WTC11 (cell line): ENCODE measurements at regions not wholly inside any gene's neighbourhood (a gene's known extent, or its start where the extent isn't known, plus 50 kb on each side); places are given as distances from the start of the nearest gene placed in this dataset.

Experiments used
- ATAC-seq: fragments of 200-7000 bp; cut with Tn5 transposase; 2 replicates; pipeline ENCODE4 v1.10.0; 2021; ENCODE audit warnings: mild to moderate bottlenecking, moderate library complexity
- CTCF ChIA-PET: fragments of 300-600 bp; sonication (Branson Sonifier 250); formaldehyde crosslinking; loops from one replicate; lab custom pipeline; 2021; ENCODE audit warnings: antibody characterized with exemption; lab: Charles Lee
- POLR2A ChIA-PET: fragments of 350-600 bp; sonication (Branson Sonifier 250); formaldehyde crosslinking; loops from one replicate; lab custom pipeline; 2021; ENCODE audit warnings: antibody characterized with exemption; lab: Charles Lee
- DNase-seq: peaks from one replicate; pipeline ENCODE4 v3.0.0; 2021; ENCODE audit warnings: low spot score
- H3K27ac Mint-ChIP-seq: 2 replicates; pipeline ENCODE4 v1.8.0; 2021; ENCODE audit warnings: mixed read lengths
- H3K27me3 Mint-ChIP-seq: 2 replicates; pipeline ENCODE4 v1.8.0; 2021; ENCODE audit warnings: low read depth, mild to moderate bottlenecking, moderate library complexity, mixed read lengths
- H3K36me3 Mint-ChIP-seq: 2 replicates; pipeline ENCODE4 v1.8.0; 2021; ENCODE audit warnings: mixed read lengths
- H3K4me1 Mint-ChIP-seq: 2 replicates; pipeline ENCODE4 v1.8.0; 2022; ENCODE audit warnings: mixed read lengths
- H3K4me3 Mint-ChIP-seq: 2 replicates; pipeline ENCODE4 v1.8.0; 2021; ENCODE audit warnings: mild to moderate bottlenecking, moderate library complexity, mixed read lengths
- H3K9me3 Mint-ChIP-seq: 2 replicates; pipeline ENCODE4 v1.8.0; 2021; ENCODE audit warnings: mixed read lengths
- ATF2 ChIP-seq: sonication (generic); formaldehyde crosslinking; IDR thresholded peaks from 2 replicates; pipeline ENCODE4 v1.8.1; 2022; ENCODE audit warnings: low read depth, missing genetic modification reagents, borderline replicate concordance
- ATF3 ChIP-seq: sonication (generic); formaldehyde crosslinking; conservative IDR thresholded peaks from 2 replicates; pipeline ENCODE4 v1.8.1; 2022; ENCODE audit warnings: mild to moderate bottlenecking, missing genetic modification reagents
- ATF6 ChIP-seq: sonication (generic); formaldehyde crosslinking; IDR thresholded peaks from 2 replicates; pipeline ENCODE4 v1.8.1; 2023; ENCODE audit warnings: mild to moderate bottlenecking, missing genetic modification reagents
- CTCF ChIP-seq: fragments of 200-600 bp; IDR thresholded peaks from 2 replicates; pipeline ENCODE4 v1.8.0; 2022; ENCODE audit warnings: antibody characterized with exemption
- E2F5 ChIP-seq: sonication (generic); formaldehyde crosslinking; IDR thresholded peaks from 2 replicates; pipeline ENCODE4 v1.8.1; 2022; ENCODE audit warnings: mild to moderate bottlenecking, moderate library complexity, missing genetic modification reagents
- ETV6 ChIP-seq: sonication (generic); formaldehyde crosslinking; IDR thresholded peaks from 2 replicates; pipeline ENCODE4 v1.8.1; 2022; ENCODE audit warnings: mild to moderate bottlenecking, missing genetic modification reagents
- FOXJ3 ChIP-seq: sonication (generic); formaldehyde crosslinking; IDR thresholded peaks from 2 replicates; pipeline ENCODE4 v1.9.0; 2021; ENCODE audit warnings: missing genetic modification reagents, mild to moderate bottlenecking, borderline replicate concordance
- HMGA2 ChIP-seq: fragments of 250-450 bp; sonication (Bioruptor Pico); IDR thresholded peaks from 2 replicates; pipeline ENCODE4 v1.4.0; 2021; ENCODE audit warnings: mild to moderate bottlenecking, moderate library complexity
- KAT7 ChIP-seq: sonication (generic); formaldehyde crosslinking; IDR thresholded peaks from 2 replicates; pipeline ENCODE4 v1.8.1; 2023; ENCODE audit warnings: missing genetic modification reagents, mild to moderate bottlenecking, borderline replicate concordance
- NR3C1 ChIP-seq: sonication (generic); formaldehyde crosslinking; conservative IDR thresholded peaks from 2 replicates; pipeline ENCODE4 v1.8.1; 2023; ENCODE audit warnings: low read depth, mild to moderate bottlenecking, missing genetic modification reagents
- RORB ChIP-seq: fragments of 250-450 bp; sonication (Bioruptor Pico); IDR thresholded peaks from 2 replicates; pipeline ENCODE4 v1.9.0; 2021; ENCODE audit warnings: mild to moderate bottlenecking
- SMAD3 ChIP-seq: sonication (generic); formaldehyde crosslinking; IDR thresholded peaks from 2 replicates; pipeline ENCODE4 v1.8.0; 2022; ENCODE audit warnings: missing genetic modification reagents, mild to moderate bottlenecking, borderline replicate concordance
- TEAD4 ChIP-seq: sonication (generic); formaldehyde crosslinking; IDR thresholded peaks from 2 replicates; pipeline ENCODE4 v1.8.0; 2022; ENCODE audit warnings: mild to moderate bottlenecking, missing genetic modification reagents
- USF1 ChIP-seq: sonication (generic); formaldehyde crosslinking; IDR thresholded peaks from 2 replicates; pipeline ENCODE4 v1.8.0; 2022; ENCODE audit warnings: mild to moderate bottlenecking, missing genetic modification reagents
- ZMAT4 ChIP-seq: fragments of 250-450 bp; sonication (Bioruptor Pico); IDR thresholded peaks from 2 replicates; pipeline ENCODE4 v1.9.0; 2021; ENCODE audit warnings: mild to moderate bottlenecking
- ZNF138 ChIP-seq: sonication (generic); formaldehyde crosslinking; conservative IDR thresholded peaks from 2 replicates; pipeline ENCODE4 v1.8.1; 2022; ENCODE audit warnings: mild to moderate bottlenecking, moderate library complexity, missing genetic modification reagents
- ZNF263 ChIP-seq: sonication (generic); formaldehyde crosslinking; IDR thresholded peaks from 2 replicates; pipeline ENCODE4 v1.8.1; 2022; ENCODE audit warnings: low read depth, mild to moderate bottlenecking, moderate library complexity, missing genetic modification reagents
- ZNF512 ChIP-seq: sonication (generic); formaldehyde crosslinking; IDR thresholded peaks from 2 replicates; pipeline ENCODE4 v1.8.1; 2022; ENCODE audit warnings: missing genetic modification reagents, borderline replicate concordance

- Mint-ChIP-seq H3K4me1 (peaks cover 47% of the 10 kb centered on the region), H3K27me3 (no peaks in the 10 kb centered on the region; the same call in 1 of the 2 replicates), H3K27ac (peak overlapping the region; percentile 95), H3K4me3 (peak overlapping the region; percentile 16; the same call in 1 of the 2 replicates), H3K9me3 (peaks cover 11% of the 10 kb centered on the region), H3K36me3 (peaks cover 12% of the 10 kb centered on the region)
- no peak for TF ChIP-seq ZMAT4 (CRISPR knock-in tag)
- TF ChIP-seq ETV6 (CRISPR knock-in tag), result 0 out of 2 replicates have a peak, but pooled peaks have one; percentile 46
- ChIA-PET POLR2A (no interaction called here), CTCF (no interaction called here)
- peak; percentile 69 for ATAC-seq
- no peak for DNase-seq
Measured at GRCh38 chr1:167158111-167158812, 62.4 kb upstream of the POU2F1 start.

- H3K4me1 Mint-ChIP-seq, result peaks cover 52% of the 10 kb centered on the region
- TF ChIP-seq SMAD3 (CRISPR knock-in tag), result no peak
- TF ChIP-seq NR3C1, result no peak
- no peak for TF ChIP-seq ZNF263 (CRISPR knock-in tag)
- TF ChIP-seq, all 79 proteins: peak for 0
- H3K9me3 Mint-ChIP-seq, result peaks cover 11% of the 10 kb centered on the region
- CTCF ChIA-PET, result interaction anchor here (0.6 kb wide), 1 partner anchor 49 kb away, joined by 3 read pairs; no protein-coding TSS in a partner anchor
- POLR2A ChIA-PET, result no interaction called here
- H3K36me3 Mint-ChIP-seq, result peaks cover 12% of the 10 kb centered on the region
- ATAC-seq, result no peak
- H3K4me3 Mint-ChIP-seq, result no peak overlapping the region
- DNase-seq, result no peak
- no peak overlapping the region for H3K27ac Mint-ChIP-seq
- H3K27me3 Mint-ChIP-seq, result no peaks in the 10 kb centered on the region; the same call in 1 of the 2 replicates
Measured at GRCh38 chr1:167158813-167159275, 61.8 kb upstream of the POU2F1 start.

GRCh38 chr1:167159782-167160181, 60.9 kb upstream of the POU2F1 start:
- DNase-seq, result no peak
- no peaks in the 10 kb centered on the region; the same call in 1 of the 2 replicates for H3K27me3 Mint-ChIP-seq
- peaks cover 11% of the 10 kb centered on the region for H3K9me3 Mint-ChIP-seq
- no peak for ATAC-seq
- peaks cover 62% of the 10 kb centered on the region for H3K4me1 Mint-ChIP-seq
- ChIA-PET CTCF (interaction anchor here (0.6 kb wide), 1 partner anchor 48 kb away, joined by 3 read pairs; no protein-coding TSS in a partner anchor), POLR2A (no interaction called here)
- no peak overlapping the region for H3K4me3 Mint-ChIP-seq
- H3K36me3 Mint-ChIP-seq, result peaks cover 12% of the 10 kb centered on the region
- H3K27ac Mint-ChIP-seq, result no peak overlapping the region
- TF ChIP-seq ZNF512 (CRISPR knock-in tag) (no peak), NR3C1 (no peak), ZNF138 (CRISPR knock-in tag) (no peak), ETV6 (CRISPR knock-in tag) (no peak), HMGA2 (CRISPR knock-in tag) (no peak), E2F5 (CRISPR knock-in tag) (no peak), RORB (CRISPR knock-in tag) (no peak), ATF6 (CRISPR knock-in tag) (no peak), KAT7 (no peak), ATF3 (CRISPR knock-in tag) (no peak), CTCF (no peak), USF1 (CRISPR knock-in tag) (no peak), TEAD4 (no peak), ATF2 (no peak), FOXJ3 (CRISPR knock-in tag) (no peak)
